CD4-positive, alpha-beta T cell (primary cell): ENCODE measurements at regions not wholly inside any gene's neighbourhood (a gene's known extent, or its start where the extent isn't known, plus 50 kb on each side); places are given as distances from the start of the nearest gene placed in this dataset.

Experiments used
- ATAC-seq: fragments of 200-7000 bp; cut with Tn5 transposase; one replicate; pipeline ENCODE4 v1.10.0; 2022; ENCODE audit warnings: mild to moderate bottlenecking; ENCODE audit not compliant: poor library complexity
- CTCF ChIA-PET: fragments of 350-600 bp; sonication (Branson Sonifier 250); formaldehyde crosslinking; loops from one replicate; lab custom pipeline; 2021; ENCODE audit warnings: antibody characterized with exemption, inconsistent platforms; lab: Charles Lee
- POLR2A ChIA-PET: fragments of 350-600 bp; sonication (Branson Sonifier 250); formaldehyde crosslinking; loops from one replicate; lab custom pipeline; 2021; ENCODE audit warnings: antibody characterized with exemption, inconsistent platforms; lab: Charles Lee
- DNase-seq, 14 experiments: peaks; one replicate each; pipeline ENCODE4 v3.0.0-alpha.2; 2013 to 2020; ENCODE audit warnings: mixed read lengths in 2 of 14
- H3K27ac ChIP-seq, 2 donors: one replicate each; pipeline versions ENCODE4 v1.5.1 to v1.7.0; 2013; ENCODE audit warnings: low read length in 2 of 2, low read depth in 1 of 2, mild to moderate bottlenecking in 1 of 2
- H3K27me3 ChIP-seq, 2 experiments: 1 replicate in 1 of 2; 2 replicates in 1 of 2; pipeline versions ENCODE4 v1.6.1 to v1.7.0; 2013; ENCODE audit warnings: low read length in 2 of 2, control low read depth in 1 of 2, mild to moderate bottlenecking in 1 of 2, moderate library complexity in 1 of 2; ENCODE audit not compliant: insufficient read depth in 2 of 2, control insufficient read depth in 1 of 2
- H3K36me3 ChIP-seq: one replicate; pipeline ENCODE4 v1.6.1; 2013; ENCODE audit warnings: low read length, control low read depth; ENCODE audit not compliant: insufficient read depth
- H3K4me1 ChIP-seq: one replicate; pipeline ENCODE4 v1.6.1; 2013; ENCODE audit warnings: low read length, control low read depth; ENCODE audit not compliant: insufficient read depth
- H3K4me3 ChIP-seq: one replicate; pipeline ENCODE4 v1.5.1; 2013; ENCODE audit warnings: mild to moderate bottlenecking, low read length, moderate library complexity
- H3K9me3 ChIP-seq, 2 experiments: 1 replicate in 1 of 2; 2 replicates in 1 of 2; pipeline versions ENCODE4 v1.6.1 to v1.7.0; 2013; ENCODE audit warnings: low read length in 2 of 2, mild to moderate bottlenecking in 2 of 2, control low read depth in 1 of 2, moderate library complexity in 1 of 2; ENCODE audit not compliant: control insufficient read depth in 1 of 2, insufficient read depth in 1 of 2
- H3K27ac Mint-ChIP-seq: one replicate; pipeline ENCODE4 v1.8.0; 2020; ENCODE audit warnings: mixed read lengths
- H3K27me3 Mint-ChIP-seq: one replicate; pipeline ENCODE4 v1.8.0; 2021; ENCODE audit warnings: mixed read lengths
- H3K36me3 Mint-ChIP-seq: one replicate; pipeline ENCODE4 v1.8.0; 2021; ENCODE audit warnings: low read depth, mixed read lengths
- H3K4me1 Mint-ChIP-seq: one replicate; pipeline ENCODE4 v1.8.0; 2021; ENCODE audit warnings: low read depth, mixed read lengths
- H3K4me3 Mint-ChIP-seq: one replicate; pipeline ENCODE4 v1.8.0; 2020; ENCODE audit warnings: mild to moderate bottlenecking, mixed read lengths
- H3K9me3 Mint-ChIP-seq: one replicate; pipeline ENCODE4 v1.8.0; 2020; ENCODE audit warnings: mixed read lengths
- CTCF ChIP-seq: fragments of 200-600 bp; IDR thresholded peaks from one replicate; pipeline ENCODE4 v1.8.0; 2022; ENCODE audit warnings: antibody characterized with exemption, mild to moderate bottlenecking
- intact Hi-C, 2 experiments: fragments of 100-400 bp; cut with DNase I in 1 of 2; cut with micrococcal nuclease in 1 of 2; formaldehyde crosslinking; loops; one replicate each; pipeline versions ENCODE4 v1.15.1 to v1.9.0; 2023 to 2025; cut with DNase I, micrococcal nuclease

- POLR2A ChIA-PET, result no interaction called here
- Histone ChIP-seq H3K4me3 (no peak overlapping the region), H3K36me3 (no peaks in the 10 kb centered on the region), H3K27me3 (no peaks in the 10 kb centered on the region), H3K9me3 (peaks cover 0 to 6% of the 10 kb centered on the region in 2 experiments), H3K4me1 (no peaks in the 10 kb centered on the region), H3K27ac (no peak overlapping the region)
- H3K36me3 Mint-ChIP-seq, result no peaks in the 10 kb centered on the region
- intact Hi-C loops, result no loop called here
- no peak for ATAC-seq
- no peak for DNase-seq
- no peaks in the 10 kb centered on the region for H3K4me1 Mint-ChIP-seq
- TF ChIP-seq CTCF, result no peak
- H3K9me3 Mint-ChIP-seq, result no peaks in the 10 kb centered on the region
- no peak overlapping the region for H3K27ac Mint-ChIP-seq
- no peak overlapping the region for H3K4me3 Mint-ChIP-seq
- CTCF ChIA-PET, result no interaction called here
- H3K27me3 Mint-ChIP-seq, result peaks cover 7% of the 10 kb centered on the region
Measured at GRCh38 chrX:37918168-37918567, 70.8 kb upstream of the DYNLT3 start.

- TF ChIP-seq CTCF, result no peak
- Histone ChIP-seq H3K4me1 (no peaks in the 10 kb centered on the region), H3K27ac (no peak overlapping the region), H3K4me3 (no peak overlapping the region), H3K9me3 (peaks cover 0 to 6% of the 10 kb centered on the region in 2 experiments), H3K36me3 (no peaks in the 10 kb centered on the region), H3K27me3 (no peaks in the 10 kb centered on the region)
- H3K9me3 Mint-ChIP-seq, result no peaks in the 10 kb centered on the region
- intact Hi-C loops, result no loop called here
- no peak for ATAC-seq
- no peaks in the 10 kb centered on the region for H3K4me1 Mint-ChIP-seq
- CTCF ChIA-PET, result no interaction called here
- H3K27me3 Mint-ChIP-seq, result peaks cover 7% of the 10 kb centered on the region
- DNase-seq, result no peak
- POLR2A ChIA-PET, result no interaction called here
- no peak overlapping the region for H3K27ac Mint-ChIP-seq
- H3K36me3 Mint-ChIP-seq, result no peaks in the 10 kb centered on the region
- H3K4me3 Mint-ChIP-seq, result no peak overlapping the region
Measured at GRCh38 chrX:37918703-37919102, 71.3 kb upstream of the DYNLT3 start.

GRCh38 chrX:37921758-37922157 is 74.4 kb upstream of the DYNLT3 start:
- Mint-ChIP-seq H3K4me3 (no peak overlapping the region), H3K36me3 (no peaks in the 10 kb centered on the region), H3K4me1 (no peaks in the 10 kb centered on the region), H3K9me3 (no peaks in the 10 kb centered on the region), H3K27ac (no peak overlapping the region), H3K27me3 (peaks cover 10% of the 10 kb centered on the region)
- Histone ChIP-seq H3K4me3 (no peak overlapping the region), H3K27me3 (no peaks in the 10 kb centered on the region), H3K27ac (no peak overlapping the region), H3K4me1 (no peaks in the 10 kb centered on the region), H3K9me3 (peaks cover 0 to 6% of the 10 kb centered on the region in 2 experiments), H3K36me3 (no peaks in the 10 kb centered on the region)
- no peak for TF ChIP-seq CTCF
- ChIA-PET POLR2A (no interaction called here), CTCF (no interaction called here)
- intact Hi-C loops, result no loop called here
- DNase-seq (no peak), ATAC-seq (no peak)
